DND-41 (cell line): ENCODE measurements at regions not wholly inside any gene's neighbourhood (a gene's known extent, or its start where the extent isn't known, plus 50 kb on each side); places are given as distances from the start of the nearest gene placed in this dataset.

ENCODE experiments used
- CTCF ChIP-seq: IDR thresholded peaks from 2 replicates; pipeline ENCODE4 v1.5.1; 2012; ENCODE audit warnings: borderline replicate concordance, low read length, moderate library complexity, mild to moderate bottlenecking; ENCODE audit not compliant: poor library complexity, severe bottlenecking; ENCODE audit errors: extremely low read depth
- EZH2 ChIP-seq: IDR thresholded peaks from 3 replicates; pipeline ENCODE4 v1.6.1; 2012; ENCODE audit warnings: borderline replicate concordance, low read depth, mild to moderate bottlenecking, moderate library complexity, low read length, inconsistent platforms; ENCODE audit not compliant: severe bottlenecking

GRCh38 chr14:98200601-98201000, 1071.4 kb downstream of the BCL11B start:
- TF ChIP-seq CTCF, result no peak
- TF ChIP-seq EZH2, result no peak
